ENCODE measurements at regions not wholly inside any gene's neighbourhood (a gene's known extent, or its start where the extent isn't known, plus 50 kb on each side); places are given as distances from the start of the nearest gene placed in this dataset.
"Not testable (repeated sequence)": the region's sequence is repeated elsewhere in the genome, so short reads cannot be mapped to it uniquely, and the experiment has no call there.

GRCh38 chr5:18535753-18536152 is 901.5 kb downstream of the TAF11L14 start:
- H4K8ac ChIP-seq (ENCODE audit: extremely low read depth, insufficient read depth, low read length); H4K5ac ChIP-seq (ENCODE audit: insufficient read length, low read depth, low read length); FAIRE-seq; H2BK15ac ChIP-seq (ENCODE audit: low read length); DNase-seq (ENCODE audit: low read depth in 1 of 2, low spot score in 2 of 2); H4K91ac ChIP-seq (replicated peaks; ENCODE audit: insufficient read length, low read length); H3K4me1 ChIP-seq (replicated peaks in 1 of 4; ENCODE audit: control insufficient read depth in 3 of 4, insufficient read depth in 4 of 4, low read length in 3 of 4); H2AFZ ChIP-seq (ENCODE audit: low read length); H3K4ac ChIP-seq (replicated peaks; ENCODE audit: insufficient read length, low read depth, low read length); H3K27me3 ChIP-seq (replicated peaks in 1 of 4; ENCODE audit: control insufficient read depth in 3 of 4, extremely low read depth in 1 of 4, insufficient read depth in 3 of 4, low read length in 3 of 4); H3K9ac ChIP-seq (replicated peaks in 1 of 4; ENCODE audit: extremely low read depth in 1 of 4, low read depth in 3 of 4, low read length in 3 of 4); H3K4me2 ChIP-seq (ENCODE audit: insufficient read depth in 1 of 2, low read depth in 2 of 2, low read length in 2 of 2); H3K36me3 ChIP-seq (ENCODE audit: control insufficient read depth in 2 of 4, insufficient read depth in 4 of 4, low read length in 3 of 4); POLR2A ChIA-PET (ENCODE audit: partially characterized antibody); H2BK120ac ChIP-seq (replicated peaks; ENCODE audit: low read depth, low read length); H3K9me3 ChIP-seq (ENCODE audit: insufficient read depth in 2 of 2, low read depth in 1 of 2, low read length in 1 of 2); H3K18ac ChIP-seq (ENCODE audit: extremely low read depth, low read length); H3K27ac ChIP-seq (ENCODE audit: low read depth, low read length); H3K79me1 ChIP-seq (ENCODE audit: low read depth, low read length); H2BK5ac ChIP-seq (ENCODE audit: low read depth, low read length); H3K79me2 ChIP-seq (ENCODE audit: control insufficient read depth in 1 of 2, insufficient read depth in 2 of 2, low read length in 2 of 2); H2AK5ac ChIP-seq (ENCODE audit: low read depth, low read length); H3K23me2 ChIP-seq (ENCODE audit: low read depth, low read length); H3K56ac ChIP-seq (replicated peaks; ENCODE audit: insufficient read length, low read depth, low read length); H3K4me3 ChIP-seq (ENCODE audit: extremely low read depth in 1 of 4, insufficient read depth in 2 of 4, low read depth in 3 of 4, low read length in 4 of 4); CTCF ChIA-PET (ENCODE audit: partially characterized antibody); H2BK12ac ChIP-seq (ENCODE audit: low read depth, low read length); H3K14ac ChIP-seq (ENCODE audit: insufficient read length); H3K23ac ChIP-seq (ENCODE audit: insufficient read length); H2BK20ac ChIP-seq (ENCODE audit: low read length); H4K20me1 ChIP-seq (replicated peaks in 1 of 2; ENCODE audit: control insufficient read depth in 1 of 2, insufficient read depth in 2 of 2, low read length in 2 of 2): not testable (repeated sequence)
- WGBS, 2 experiments (ENCODE audit: extremely low coverage in 1 of 2, insufficient coverage in 1 of 2, insufficient read length in 1 of 2, insufficient replicate concordance in 2 of 2, low coverage in 1 of 2, low lambda C conversion rate in 2 of 2, missing lambda C conversion rate in 1 of 2) = 94% methylated on average over 7 of the region's 7 CpGs; no CpG with 5 or more reads in 1 of the 2 experiments

Data from H1 (cell line).